GM18520 (cell line): ENCODE measurements at regions not wholly inside any gene's neighbourhood (a gene's known extent, or its start where the extent isn't known, plus 50 kb on each side); places are given as distances from the start of the nearest gene placed in this dataset.
A peak's percentile ranks its signal among the peaks of the same experiment; 100 is the strongest.

ENCODE experiments used
- ATAC-seq: cut with Tn5 transposase; IDR thresholded peaks from one replicate; pipeline ENCODE4 v1.9.1; 2021; ENCODE audit not compliant: unreplicated experiment

- no peak for ATAC-seq
Observed at GRCh38 chr12:93149229-93149628, 220.1 kb upstream of the EEA1 start.

DNA sequence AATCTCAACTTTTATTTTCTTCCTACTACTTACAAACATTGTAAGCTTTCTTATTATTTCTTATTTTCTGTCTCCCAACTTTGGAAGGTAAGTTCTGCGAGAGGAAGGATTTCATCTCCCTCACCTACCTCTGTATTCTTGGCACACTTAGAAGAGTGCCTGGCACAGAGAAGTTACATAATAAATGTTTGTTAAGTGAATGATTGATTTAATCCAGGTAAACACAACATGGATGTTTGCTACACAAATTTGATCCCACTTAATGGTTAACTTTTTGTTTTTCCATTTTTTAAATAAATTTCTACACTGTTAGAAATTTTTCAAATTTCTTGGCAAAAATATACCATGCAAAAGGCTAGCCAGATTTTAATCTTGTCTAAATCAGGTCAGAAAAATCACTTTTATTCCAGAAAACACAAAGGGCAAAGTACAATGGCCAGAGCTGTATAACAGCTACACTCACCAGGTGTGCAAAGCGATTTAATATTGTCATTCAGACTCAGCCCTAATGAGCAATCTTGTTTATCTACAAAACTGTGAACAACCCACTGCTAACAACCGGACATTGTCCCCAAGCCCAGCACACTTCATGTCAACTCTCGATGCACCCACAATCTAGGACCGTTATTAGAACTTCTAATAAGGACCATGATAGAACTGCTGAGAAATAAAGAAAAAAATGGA is 222.1 kb upstream of the EEA1 start:
- ATAC-seq, result no peak

DNA sequence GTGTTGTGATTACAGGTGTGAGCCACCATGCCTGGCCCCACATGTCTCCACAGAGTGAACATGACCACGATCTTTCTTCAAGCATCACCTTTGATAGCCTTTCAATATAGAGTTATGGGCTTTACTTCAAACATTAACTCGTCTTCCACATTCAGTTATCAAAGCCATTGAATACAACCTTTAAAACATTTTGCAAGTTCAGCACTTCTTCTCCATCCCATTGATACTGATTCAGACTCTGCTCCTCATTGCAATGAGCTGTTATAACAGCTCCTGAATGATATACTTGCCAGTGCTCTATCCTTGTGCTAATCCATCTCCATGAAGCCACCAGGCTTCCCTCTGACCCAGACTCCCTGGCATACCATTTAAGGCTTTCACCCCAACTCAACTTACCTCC is 223.5 kb upstream of the EEA1 start:
- ATAC-seq, result no peak

GRCh38 chr12:93153321-93153720 is 224.2 kb upstream of the EEA1 start:
- ATAC-seq, result no peak

- no peak for ATAC-seq
Observed at GRCh38 chr12:93154096-93154728, 223.5 kb upstream of the NUDT4 start.

DNA sequence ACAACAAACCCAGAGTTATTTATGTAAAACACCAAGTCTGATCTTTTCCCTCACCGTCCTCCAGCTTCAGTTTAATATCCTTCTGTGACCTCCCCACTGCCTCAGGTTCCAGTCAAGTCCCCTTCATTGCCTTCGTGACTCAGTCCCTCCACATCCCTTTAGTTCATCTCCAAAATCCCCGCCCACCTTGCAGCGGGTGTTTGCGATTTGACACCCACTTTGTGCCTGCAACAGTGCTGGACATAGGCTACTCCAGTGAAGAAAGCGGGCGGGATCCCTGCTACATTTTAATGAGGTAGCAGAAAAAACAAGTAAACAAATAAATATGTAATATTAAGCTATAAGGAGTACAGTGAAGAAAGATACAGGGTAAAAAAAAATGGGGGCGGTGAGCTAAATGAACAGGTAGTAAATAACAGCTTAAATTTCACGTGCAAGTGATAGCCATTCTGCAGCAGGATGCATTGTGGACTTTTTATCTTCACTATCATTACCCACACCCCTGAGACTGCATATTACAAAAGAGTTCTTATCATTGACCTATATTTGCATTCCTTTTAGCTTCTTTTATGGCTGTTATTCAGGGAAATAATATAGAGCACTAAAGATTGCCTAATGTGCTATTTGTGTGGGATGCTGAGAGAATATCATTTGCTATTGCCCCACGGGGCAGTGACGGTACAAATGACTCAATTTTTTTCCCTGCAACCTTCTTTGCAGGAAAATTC is 222.8 kb upstream of the NUDT4 start:
- ATAC-seq, result no peak

DNA sequence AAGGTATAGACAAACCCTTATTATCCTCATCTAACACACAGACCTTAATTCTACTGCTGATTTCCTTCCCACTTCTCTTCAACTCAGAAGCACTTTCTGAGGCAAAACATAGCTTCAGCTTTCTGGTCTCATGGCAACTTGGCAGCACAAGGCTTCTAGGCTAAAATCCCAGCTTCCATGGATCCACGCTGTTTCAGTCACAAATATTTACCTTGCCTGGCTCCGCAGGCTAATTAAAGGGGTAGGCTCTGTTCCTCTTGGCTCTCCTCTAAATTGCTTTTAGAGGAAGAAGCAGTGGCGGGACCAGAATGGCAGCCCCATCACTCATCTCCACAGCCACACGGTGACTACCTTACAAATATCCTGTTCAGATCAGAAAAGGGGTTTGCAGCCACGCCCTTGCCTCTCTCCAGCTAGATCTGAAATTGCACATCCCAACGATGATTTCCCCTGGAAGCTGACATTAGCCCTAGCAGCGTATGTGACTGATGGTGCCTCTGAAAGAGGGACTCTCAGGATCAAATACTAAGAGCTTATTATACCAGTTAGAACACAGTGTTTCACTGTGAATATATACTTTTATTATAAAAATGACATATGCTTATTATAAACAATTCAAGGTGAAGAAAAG is 221.5 kb upstream of the NUDT4 start:
- ATAC-seq, result no peak

DNA sequence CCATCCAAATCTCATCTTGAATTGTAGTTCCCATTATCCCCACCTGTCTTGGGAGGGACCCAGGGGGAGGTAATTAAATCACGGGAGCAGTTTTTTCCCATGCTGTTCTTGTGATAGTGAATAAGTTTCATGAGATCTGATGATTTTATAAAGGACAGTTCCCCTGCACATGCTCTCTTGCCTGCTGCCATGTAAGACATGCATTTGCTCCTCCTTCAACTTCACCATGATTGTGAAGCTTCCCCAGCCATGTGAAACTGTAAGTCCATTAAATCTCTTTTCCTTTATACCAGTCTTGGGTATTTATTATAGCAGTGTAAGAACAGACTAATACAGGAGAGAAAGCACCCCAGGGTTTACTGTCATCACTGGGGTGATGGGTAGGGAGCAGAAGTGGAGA is 220.4 kb upstream of the NUDT4 start:
- no peak for ATAC-seq

DNA sequence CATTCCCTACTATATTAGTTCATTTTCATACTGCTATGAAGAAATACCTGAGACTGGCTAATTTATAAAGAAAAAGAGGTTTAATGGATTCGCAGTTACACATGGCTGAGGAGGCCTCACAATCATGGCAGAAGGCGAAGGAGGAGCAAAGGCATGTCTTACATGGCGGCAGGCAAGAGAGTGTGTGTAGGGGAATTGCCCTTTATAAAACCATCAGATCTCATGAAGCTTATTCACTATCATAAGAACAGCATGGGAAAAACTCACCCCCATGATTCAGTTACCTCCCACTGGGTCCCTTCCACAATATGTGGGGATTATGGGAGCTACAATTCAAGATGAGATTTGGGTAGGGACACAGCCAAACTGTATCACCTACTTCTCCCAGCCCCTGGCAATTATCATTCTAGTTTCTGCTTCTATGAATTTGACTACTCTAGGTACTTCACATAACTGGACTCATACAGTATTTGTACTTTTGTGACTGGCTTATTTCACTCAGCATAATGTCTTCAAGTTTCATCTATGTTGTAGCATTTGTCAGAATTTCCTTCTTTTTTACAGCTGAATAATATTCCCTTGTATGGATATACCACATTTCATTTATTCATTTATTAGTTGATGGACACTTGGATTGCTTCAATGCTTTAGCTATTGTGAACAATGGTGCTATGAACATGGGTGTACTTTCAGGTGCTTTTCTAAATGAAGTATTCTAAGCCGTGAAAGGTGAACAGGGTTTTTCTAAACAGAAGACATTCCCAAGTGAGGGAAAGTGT is 219.5 kb upstream of the NUDT4 start:
- no peak for ATAC-seq

- no peak for ATAC-seq
Observed at GRCh38 chr12:93163260-93164036, 214.3 kb upstream of the NUDT4 start.

GRCh38 chr12:93164103-93164880 is 213.4 kb upstream of the NUDT4 start:
- no peak for ATAC-seq

- ATAC-seq, result no peak
Observed at GRCh38 chr12:93165384-93165932, 212.3 kb upstream of the NUDT4 start.

GRCh38 chr12:93166541-93167307 is 211.0 kb upstream of the NUDT4 start:
- ATAC-seq, result peak; percentile 70

- peak; percentile 7 for ATAC-seq
Observed at GRCh38 chr12:93167331-93167730, 210.4 kb upstream of the NUDT4 start.

- ATAC-seq, result peak; percentile 60
Observed at GRCh38 chr12:93167841-93168492, 209.8 kb upstream of the NUDT4 start.

DNA sequence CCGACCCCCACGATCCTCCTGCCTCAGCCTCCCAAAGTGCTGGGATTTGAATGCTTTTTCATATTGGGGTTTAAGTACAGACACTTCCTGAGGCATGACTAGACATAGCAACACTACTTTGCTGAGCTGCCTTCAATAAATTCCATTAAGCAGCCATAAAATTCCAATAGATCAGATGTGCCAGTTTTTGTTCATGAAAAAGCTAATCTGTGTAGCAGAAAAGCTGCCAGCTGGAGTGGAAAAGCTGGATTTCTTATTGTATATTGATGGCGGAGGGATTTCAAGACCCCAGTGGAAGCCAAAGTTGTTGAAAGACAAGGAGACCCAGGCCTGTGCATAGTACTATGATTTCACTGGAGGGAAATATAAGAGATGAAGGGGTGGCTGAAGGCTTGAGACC is 209.0 kb upstream of the NUDT4 start:
- no peak for ATAC-seq

- no peak for ATAC-seq
Observed at GRCh38 chr12:93169536-93169935, 208.2 kb upstream of the NUDT4 start.

DNA sequence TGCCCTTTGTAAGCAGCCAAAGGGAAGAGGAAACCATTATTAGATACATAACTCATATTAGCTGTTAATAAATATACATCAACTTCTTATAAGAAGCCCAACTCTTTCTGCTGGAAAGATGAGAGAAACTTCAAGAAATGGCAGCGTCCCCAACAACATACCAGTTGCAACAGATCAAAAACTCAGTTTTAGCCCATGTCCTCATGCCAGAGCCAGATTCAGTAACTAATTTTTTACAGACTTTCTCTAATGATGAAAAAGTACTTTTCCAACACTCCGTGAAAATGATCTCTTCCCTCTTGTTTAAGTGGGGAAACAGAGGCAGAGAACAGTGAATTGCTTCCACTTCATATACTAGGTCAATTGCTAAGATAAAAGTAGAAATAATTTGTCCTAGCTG is 206.8 kb upstream of the NUDT4 start:
- ATAC-seq, result no peak
